B cell (primary cell): ENCODE measurements at regions not wholly inside any gene's neighbourhood (a gene's known extent, or its start where the extent isn't known, plus 50 kb on each side); places are given as distances from the start of the nearest gene placed in this dataset.

ENCODE experiments used
- ATAC-seq: fragments of 200-7000 bp; cut with Tn5 transposase; one replicate; pipeline ENCODE4 v1.10.0; 2021; ENCODE audit warnings: low read depth, mild to moderate bottlenecking, moderate number of reproducible peaks, moderate library complexity
- CTCF ChIA-PET: fragments of 350-600 bp; sonication (Branson Sonifier 250); formaldehyde crosslinking; loops from one replicate; lab custom pipeline; 2021; ENCODE audit warnings: antibody characterized with exemption, inconsistent platforms; lab: Charles Lee
- POLR2A ChIA-PET: fragments of 350-600 bp; sonication (Branson Sonifier 250); formaldehyde crosslinking; loops from one replicate; lab custom pipeline; 2021; ENCODE audit warnings: antibody characterized with exemption; lab: Charles Lee
- DNase-seq: peaks from one replicate; pipeline ENCODE4 v3.0.0; 2013
- H2AFZ ChIP-seq: 2 replicates; pipeline ENCODE4 v1.6.1; 2012; ENCODE audit warnings: mild to moderate bottlenecking, low read depth, low read length; ENCODE audit not compliant: insufficient read depth, poor library complexity, severe bottlenecking
- H3K27ac ChIP-seq, 2 donors: 1 replicate in 1 of 2; 2 replicates in 1 of 2; pipeline ENCODE4 v1.5.1; 2012 to 2013; ENCODE audit warnings: low read length in 2 of 2, mild to moderate bottlenecking in 2 of 2, moderate library complexity in 1 of 2
- H3K27me3 ChIP-seq, 4 experiments: fragments of 200-600 bp in 1 of 4; sonication (generic) in 1 of 4; replicated peaks in 1 of 4; 1 replicate in 2 of 4; 2 replicates in 2 of 4; pipeline versions ENCODE4 v1.6.1 to v1.7.0; 2013 to 2016; ENCODE audit warnings: low read length in 3 of 4, mild to moderate bottlenecking in 2 of 4, mixed read lengths in 1 of 4, moderate library complexity in 1 of 4; ENCODE audit not compliant: insufficient read depth in 4 of 4, control insufficient read depth in 3 of 4; ENCODE audit errors: control extremely low read depth in 1 of 4
- H3K36me3 ChIP-seq, 2 experiments: replicated peaks in 1 of 2; 1 replicate in 1 of 2; 2 replicates in 1 of 2; pipeline versions ENCODE4 v1.6.1 to v1.7.1; 2013; ENCODE audit warnings: low read length in 1 of 2; ENCODE audit not compliant: insufficient read depth in 2 of 2, control insufficient read depth in 1 of 2; ENCODE audit errors: control extremely low read depth in 1 of 2, extremely low read depth in 1 of 2
- H3K4me1 ChIP-seq, 2 donors: fragments of 200-600 bp in 1 of 2; sonication (generic) in 1 of 2; 1 replicate in 1 of 2; 2 replicates in 1 of 2; pipeline versions ENCODE4 v1.5.1 to v1.6.1; 2013 to 2017; ENCODE audit warnings: low read length in 2 of 2; ENCODE audit not compliant: control insufficient read depth in 2 of 2, insufficient read depth in 2 of 2
- H3K4me2 ChIP-seq: replicated peaks from 2 replicates; pipeline ENCODE3; 2012; ENCODE audit warnings: mild to moderate bottlenecking, low read depth, low read length; ENCODE audit not compliant: poor library complexity, severe bottlenecking
- H3K4me3 ChIP-seq, 5 experiments: fragments of 200-600 bp in 1 of 5; sonication (generic) in 1 of 5; 1 replicate in 3 of 5; 2 replicates in 2 of 5; pipeline versions ENCODE4 v1.5.1 to v1.7.0; 2011 to 2016; ENCODE audit warnings: low read length in 4 of 5, mild to moderate bottlenecking in 4 of 5, low read depth in 2 of 5, control low read depth in 1 of 5, moderate library complexity in 1 of 5; ENCODE audit not compliant: insufficient read depth in 1 of 5; ENCODE audit errors: control extremely low read depth in 1 of 5, extremely low read depth in 1 of 5
- H3K79me2 ChIP-seq: fragments of 200-600 bp; sonication (generic); one replicate; pipeline ENCODE4 v1.6.0; 2016; ENCODE audit warnings: low read length; ENCODE audit not compliant: control insufficient read depth, insufficient read depth
- H3K9ac ChIP-seq: fragments of 200-600 bp; sonication (generic); 2 replicates; pipeline ENCODE4 v1.6.1; 2017; ENCODE audit warnings: mild to moderate bottlenecking, low read length, moderate library complexity
- H3K9me3 ChIP-seq, 3 donors: one replicate each; pipeline versions ENCODE4 v1.6.1 to v1.7.1; 2013; ENCODE audit warnings: low read length in 2 of 3; ENCODE audit not compliant: control insufficient read depth in 2 of 3, insufficient read depth in 1 of 3; ENCODE audit errors: control extremely low read depth in 1 of 3
- H4K20me1 ChIP-seq: 2 replicates; pipeline ENCODE4 v1.6.0; 2012; ENCODE audit warnings: mild to moderate bottlenecking, low read length; ENCODE audit not compliant: insufficient read depth, control insufficient read depth, poor library complexity, severe bottlenecking
- H3K27ac Mint-ChIP-seq: one replicate; pipeline ENCODE4 v1.8.0; 2021; ENCODE audit warnings: mixed read lengths
- H3K27me3 Mint-ChIP-seq: one replicate; pipeline ENCODE4 v1.8.0; 2021; ENCODE audit warnings: mixed read lengths
- H3K4me1 Mint-ChIP-seq: one replicate; pipeline ENCODE4 v1.8.0; 2021; ENCODE audit warnings: mixed read lengths
- H3K4me3 Mint-ChIP-seq: one replicate; pipeline ENCODE4 v1.8.0; 2021; ENCODE audit warnings: mixed read lengths
- H3K9me3 Mint-ChIP-seq: one replicate; pipeline ENCODE4 v1.8.0; 2022; ENCODE audit warnings: mixed read lengths; ENCODE audit not compliant: insufficient read depth
- EZH2 ChIP-seq: IDR thresholded peaks from 2 replicates; pipeline ENCODE4 v1.6.1; 2012; ENCODE audit warnings: borderline replicate concordance, low read depth, mild to moderate bottlenecking, moderate library complexity, low read length; ENCODE audit not compliant: insufficient read depth, poor library complexity, severe bottlenecking
- WGBS: methylation state at CpG from one replicate; pipeline ENCODE4 v1.1.5; 2013; ENCODE audit warnings: missing lambda C conversion rate; ENCODE audit not compliant: insufficient coverage; 5-methylcytosine and 5-hydroxymethylcytosine counted together
- intact Hi-C: fragments of 100-400 bp; cut with micrococcal nuclease; formaldehyde crosslinking; loops from one replicate; pipeline ENCODE4 v1.10.0; 2022
- TF ChIP-seq, protein P1 (sequence below): fragments of 200-600 bp; IDR thresholded peaks from one replicate; pipeline ENCODE4 v1.8.0; 2022; ENCODE audit warnings: antibody characterized with exemption, mild to moderate bottlenecking

DNA sequence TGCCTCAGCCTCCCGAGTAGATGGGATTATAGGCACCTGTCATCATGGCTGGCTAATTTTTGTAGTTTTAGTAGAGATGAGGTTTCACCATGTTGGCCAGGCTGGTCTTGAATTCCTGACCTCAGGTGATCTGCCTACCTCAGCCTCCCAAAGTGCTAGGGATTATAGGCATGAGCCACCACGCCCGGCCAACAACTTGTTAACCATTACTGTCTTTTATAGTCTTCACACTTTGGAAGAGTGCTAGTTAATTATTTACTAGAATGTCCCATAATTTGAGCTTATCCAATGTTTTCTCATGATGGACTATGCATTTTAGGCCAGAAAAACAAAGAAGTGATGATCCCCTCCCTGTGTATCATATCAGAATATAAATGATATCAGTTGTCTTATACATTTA, 288.6 kb upstream of the CBLB start:
- no peak overlapping the region for H3K9ac ChIP-seq
- ChIA-PET CTCF (no interaction called here), POLR2A (no interaction called here)
- Mint-ChIP-seq H3K27ac (no peak overlapping the region), H3K9me3 (no peaks in the 10 kb centered on the region), H3K4me3 (no peak overlapping the region), H3K27me3 (no peaks in the 10 kb centered on the region), H3K4me1 (no peaks in the 10 kb centered on the region)
- H3K4me2 ChIP-seq = no peak overlapping the region
- 100% methylated on average over 1 of the region's 3 CpGs for WGBS
- H3K79me2 ChIP-seq = no peaks in the 10 kb centered on the region
- H3K9me3 ChIP-seq = no peaks in the 10 kb centered on the region
- H3K36me3 ChIP-seq = no peaks in the 10 kb centered on the region
- H3K4me3 ChIP-seq = no peak overlapping the region
- H4K20me1 ChIP-seq = no peaks in the 10 kb centered on the region
- H3K27ac ChIP-seq = no peak overlapping the region
- no peaks in the 10 kb centered on the region for H3K27me3 ChIP-seq
- no peak overlapping the region for H2AFZ ChIP-seq
- no peaks in the 10 kb centered on the region for H3K4me1 ChIP-seq
- no peak for TF ChIP-seq EZH2
- TF ChIP-seq, protein P1, sequence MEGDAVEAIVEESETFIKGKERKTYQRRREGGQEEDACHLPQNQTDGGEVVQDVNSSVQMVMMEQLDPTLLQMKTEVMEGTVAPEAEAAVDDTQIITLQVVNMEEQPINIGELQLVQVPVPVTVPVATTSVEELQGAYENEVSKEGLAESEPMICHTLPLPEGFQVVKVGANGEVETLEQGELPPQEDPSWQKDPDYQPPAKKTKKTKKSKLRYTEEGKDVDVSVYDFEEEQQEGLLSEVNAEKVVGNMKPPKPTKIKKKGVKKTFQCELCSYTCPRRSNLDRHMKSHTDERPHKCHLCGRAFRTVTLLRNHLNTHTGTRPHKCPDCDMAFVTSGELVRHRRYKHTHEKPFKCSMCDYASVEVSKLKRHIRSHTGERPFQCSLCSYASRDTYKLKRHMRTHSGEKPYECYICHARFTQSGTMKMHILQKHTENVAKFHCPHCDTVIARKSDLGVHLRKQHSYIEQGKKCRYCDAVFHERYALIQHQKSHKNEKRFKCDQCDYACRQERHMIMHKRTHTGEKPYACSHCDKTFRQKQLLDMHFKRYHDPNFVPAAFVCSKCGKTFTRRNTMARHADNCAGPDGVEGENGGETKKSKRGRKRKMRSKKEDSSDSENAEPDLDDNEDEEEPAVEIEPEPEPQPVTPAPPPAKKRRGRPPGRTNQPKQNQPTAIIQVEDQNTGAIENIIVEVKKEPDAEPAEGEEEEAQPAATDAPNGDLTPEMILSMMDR = no peak
- DNase-seq (no peak), ATAC-seq (no peak)
- intact Hi-C loops = no loop called here

DNA sequence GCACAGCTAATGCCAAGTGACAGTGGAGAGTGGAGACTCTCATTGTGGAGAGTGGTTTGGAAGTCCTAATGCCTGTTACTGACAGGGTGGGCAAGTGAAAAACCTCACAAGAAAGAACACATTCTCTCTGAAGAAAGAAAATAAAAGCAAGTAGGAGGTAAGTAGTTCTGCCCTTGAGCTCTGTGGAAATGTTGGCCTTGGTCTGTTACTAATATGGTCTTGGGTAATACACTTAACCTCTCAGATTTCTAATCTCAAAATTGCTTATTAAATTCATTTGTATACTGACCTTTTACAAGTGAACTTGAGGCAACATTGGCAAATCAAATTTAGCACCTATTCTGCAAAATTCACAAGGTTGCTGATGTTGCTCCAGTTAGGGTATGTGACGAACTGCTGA, 291.6 kb upstream of the CBLB start:
- Histone ChIP-seq H2AFZ (no peak overlapping the region), H3K9me3 (peaks cover 0 to 6% (median 2%) of the 10 kb centered on the region in 3 donors), H3K4me1 (no peaks in the 10 kb centered on the region), H3K36me3 (no peaks in the 10 kb centered on the region), H3K4me3 (no peak overlapping the region), H3K27me3 (no peaks in the 10 kb centered on the region), H3K79me2 (no peaks in the 10 kb centered on the region), H3K4me2 (no peak overlapping the region), H3K27ac (no peak overlapping the region), H4K20me1 (no peaks in the 10 kb centered on the region), H3K9ac (no peak overlapping the region)
- H3K4me3 Mint-ChIP-seq = no peak overlapping the region
- CTCF ChIA-PET = no interaction called here
- intact Hi-C loops = no loop called here
- no peaks in the 10 kb centered on the region for H3K27me3 Mint-ChIP-seq
- no peak for ATAC-seq
- H3K9me3 Mint-ChIP-seq = no peaks in the 10 kb centered on the region
- TF ChIP-seq EZH2 = no peak
- TF ChIP-seq, protein P1 = no peak
- DNase-seq = no peak
- H3K27ac Mint-ChIP-seq = no peak overlapping the region
- H3K4me1 Mint-ChIP-seq = no peaks in the 10 kb centered on the region
- POLR2A ChIA-PET = no interaction called here
- no CpG with 5 or more reads among the region's 1 CpG for WGBS
